GM12878 (cell line): ENCODE measurements at regions not wholly inside any gene's neighbourhood (a gene's known extent, or its start where the extent isn't known, plus 50 kb on each side); places are given as distances from the start of the nearest gene placed in this dataset.

ENCODE experiments used
- ATF3 ChIP-seq: IDR thresholded peaks from 2 replicates; pipeline ENCODE4 v1.6.1; 2011; ENCODE audit warnings: low read depth, mild to moderate bottlenecking, low read length, moderate library complexity, borderline replicate concordance; ENCODE audit errors: extremely low read depth
- CBX3 ChIP-seq: fragments of 200-600 bp; sonication (generic); IDR thresholded peaks from 2 replicates; pipeline ENCODE4 v1.6.1; 2016; ENCODE audit warnings: low read depth, borderline replicate concordance
- CBX5 ChIP-seq: sonication (generic); IDR thresholded peaks from 2 replicates; pipeline ENCODE4 v1.6.1; 2016; ENCODE audit warnings: low read depth, moderate library complexity, mild to moderate bottlenecking, inconsistent platforms
- CEBPB ChIP-seq, 2 experiments: fragments of 150-350 bp in 1 of 2; IDR thresholded peaks; 2 replicates each; pipeline ENCODE4 v1.6.1; 2012 to 2014; ENCODE audit warnings: low read depth in 2 of 2, low read length in 2 of 2, borderline replicate concordance in 1 of 2, inconsistent platforms in 1 of 2
- CREB1 ChIP-seq: IDR thresholded peaks from 2 replicates; pipeline ENCODE4 v1.6.1; 2012; ENCODE audit warnings: low read depth, mild to moderate bottlenecking, inconsistent platforms
- CTCF ChIP-seq, 3 experiments: IDR thresholded peaks in 2 of 3; conservative IDR thresholded peaks in 1 of 3; 2 replicates each; pipeline ENCODE4 v1.5.1; 2011; ENCODE audit warnings: low read depth in 3 of 3, low read length in 3 of 3, mild to moderate bottlenecking in 3 of 3, control low read depth in 2 of 3, moderate library complexity in 2 of 3, inconsistent platforms in 1 of 3, mixed read lengths in 1 of 3; ENCODE audit not compliant: control insufficient read depth in 2 of 3, insufficient read depth in 1 of 3; ENCODE audit errors: extremely low read depth in 1 of 3
- EED ChIP-seq: sonication (generic); IDR thresholded peaks from 2 replicates; pipeline ENCODE4 v1.6.1; 2016; ENCODE audit warnings: antibody characterized with exemption, low read depth
- FOXM1 ChIP-seq: IDR thresholded peaks from 2 replicates; pipeline ENCODE4 v1.6.1; 2012; ENCODE audit warnings: low read depth, mild to moderate bottlenecking, inconsistent platforms, low read length, moderate library complexity
- HDAC2 ChIP-seq: fragments of 200-600 bp; sonication (generic); IDR thresholded peaks from 2 replicates; pipeline ENCODE4 v1.6.1; 2017
- HDAC6 ChIP-seq: fragments of 200-600 bp; sonication (generic); IDR thresholded peaks from one replicate; pipeline ENCODE4 v1.8.0; 2017; ENCODE audit warnings: antibody characterized with exemption; ENCODE audit not compliant: unreplicated experiment
- IRF3 ChIP-seq: fragments of 450-650 bp; IDR thresholded peaks from 2 replicates; pipeline ENCODE4 v1.6.1; 2014; ENCODE audit warnings: mild to moderate bottlenecking
- JUND ChIP-seq: IDR thresholded peaks from 2 replicates; pipeline ENCODE4 v1.6.1; 2012; ENCODE audit warnings: low read depth, mild to moderate bottlenecking, low read length, improper control_type of control experiment, moderate library complexity
- MLLT1 ChIP-seq: fragments of 450-650 bp; IDR thresholded peaks from 2 replicates; pipeline ENCODE4 v1.6.1; 2016; ENCODE audit warnings: mild to moderate bottlenecking
- NFIC ChIP-seq: IDR thresholded peaks from 2 replicates; pipeline ENCODE4 v1.6.1; 2012; ENCODE audit warnings: low read depth, mild to moderate bottlenecking, inconsistent platforms, low read length, moderate library complexity
- NFYB ChIP-seq: IDR thresholded peaks from 2 replicates; pipeline ENCODE4 v1.6.1; 2011; ENCODE audit warnings: low read depth, mild to moderate bottlenecking, low read length, improper control_type of control experiment, moderate library complexity; ENCODE audit not compliant: insufficient read depth
- NR2F1 ChIP-seq: fragments of 450-650 bp; conservative IDR thresholded peaks from 2 replicates; pipeline ENCODE4 v1.6.1; 2017; ENCODE audit warnings: mild to moderate bottlenecking
- POLR2AphosphoS2 ChIP-seq: IDR thresholded peaks from 2 replicates; pipeline ENCODE4 v1.6.1; 2011; ENCODE audit warnings: low read depth, mild to moderate bottlenecking, low read length, improper control_type of control experiment, moderate library complexity
- RAD21 ChIP-seq: IDR thresholded peaks from 2 replicates; pipeline ENCODE4 v1.6.1; 2011; ENCODE audit warnings: mild to moderate bottlenecking, low read depth, low read length, moderate library complexity; ENCODE audit not compliant: insufficient read depth
- RAD51 ChIP-seq: fragments of 450-650 bp; IDR thresholded peaks from 2 replicates; pipeline ENCODE4 v1.6.1; 2016; ENCODE audit warnings: moderate library complexity, mild to moderate bottlenecking, inconsistent platforms
- RUNX3 ChIP-seq: IDR thresholded peaks from 2 replicates; pipeline ENCODE4 v1.6.1; 2012; ENCODE audit warnings: low read length, inconsistent platforms
- SMC3 ChIP-seq: IDR thresholded peaks from 2 replicates; pipeline ENCODE4 v1.6.1; 2011; ENCODE audit warnings: low read length, improper control_type of control experiment, borderline replicate concordance
- SUPT20H ChIP-seq: IDR thresholded peaks from 2 replicates; pipeline ENCODE4 v1.6.1; 2011; ENCODE audit warnings: low read depth, mild to moderate bottlenecking, low read length, moderate library complexity, borderline replicate concordance; ENCODE audit not compliant: control insufficient read depth
- TCF12 ChIP-seq: IDR thresholded peaks from 2 replicates; pipeline ENCODE4 v1.6.1; 2011; ENCODE audit warnings: low read depth, mild to moderate bottlenecking, low read length

GRCh38 chr6:86192123-86192522 is 549.4 kb upstream of the SYNCRIP start (continued):
- no peak for TF ChIP-seq IRF3
- no peak for TF ChIP-seq TCF12
- no peak for TF ChIP-seq JUND
- no peak for TF ChIP-seq FOXM1
- TF ChIP-seq CBX5, result no peak
- TF ChIP-seq CTCF (IDR thresholded peaks at IDR 0.05 in 2 of 3, conservative IDR thresholded peaks at IDR 0.05 in 1 of 3; ENCODE audit: control insufficient read depth in 2 of 3, extremely low read depth in 1 of 3, insufficient read depth in 1 of 3, low read depth in 3 of 3, low read length in 3 of 3), result peak; percentile 25 to 45 (median 34); a peak in 3 of 6 replicates
- TF ChIP-seq MLLT1, result no peak
- no peak for TF ChIP-seq NFIC
- peak; percentile 25; the same call in 1 of the 2 replicates for TF ChIP-seq SMC3
- no peak for TF ChIP-seq SUPT20H
- TF ChIP-seq POLR2AphosphoS2, result no peak
- TF ChIP-seq NFYB, result no peak
- no peak for TF ChIP-seq HDAC2
- 0 out of 2 replicates have a peak, but pooled peaks have one; percentile 22 for TF ChIP-seq RAD21
- TF ChIP-seq ATF3, result 0 out of 2 replicates have a peak, but pooled peaks have one; percentile 30
- TF ChIP-seq CBX3, result no peak
- no peak for TF ChIP-seq CEBPB (IDR thresholded peaks at IDR 0.05; ENCODE audit: borderline replicate concordance in 1 of 2, low read depth in 2 of 2, low read length in 2 of 2)
- TF ChIP-seq NR2F1, result no peak
- no peak for TF ChIP-seq CREB1
- no peak for TF ChIP-seq HDAC6
- no peak for TF ChIP-seq EED
- no peak for TF ChIP-seq RUNX3
- TF ChIP-seq RAD51, result peak; percentile 90
